Osteoblast (primary cell): ENCODE measurements at regions not wholly inside any gene's neighbourhood (a gene's known extent, or its start where the extent isn't known, plus 50 kb on each side); places are given as distances from the start of the nearest gene placed in this dataset.
"Not testable (repeated sequence)": the region's sequence is repeated elsewhere in the genome, so short reads cannot be mapped to it uniquely, and the experiment has no call there.

Source experiments
- DNase-seq: peaks from one replicate; pipeline ENCODE4 v3.0.0; 2011; ENCODE audit warnings: low spot score, mixed read lengths; ENCODE audit not compliant: insufficient read length; ENCODE audit errors: missing footprints
- H2AFZ ChIP-seq: 2 replicates; pipeline ENCODE4 v1.6.0; 2011; ENCODE audit warnings: mild to moderate bottlenecking, low read length
- H3K27ac ChIP-seq: 2 replicates; pipeline ENCODE4 v1.5.1; 2011; ENCODE audit warnings: mild to moderate bottlenecking, low read depth, low read length, moderate library complexity
- H3K27me3 ChIP-seq: 2 replicates; pipeline ENCODE4 v1.6.0; 2012; ENCODE audit warnings: mild to moderate bottlenecking, control low read depth, inconsistent platforms, low read length, moderate library complexity; ENCODE audit not compliant: insufficient read depth
- H3K36me3 ChIP-seq: 2 replicates; pipeline ENCODE4 v1.5.1; 2011; ENCODE audit warnings: mild to moderate bottlenecking, low read length, control low read depth, moderate library complexity; ENCODE audit not compliant: insufficient read depth
- H3K4me1 ChIP-seq: 2 replicates; pipeline ENCODE4 v1.5.1; 2011; ENCODE audit warnings: mild to moderate bottlenecking, low read length, control low read depth, moderate library complexity; ENCODE audit not compliant: insufficient read depth
- H3K4me2 ChIP-seq: 2 replicates; pipeline ENCODE4 v1.6.0; 2011; ENCODE audit warnings: mild to moderate bottlenecking, low read length; ENCODE audit not compliant: insufficient read depth
- H3K4me3 ChIP-seq: fragments of 200-600 bp; sonication (generic); 3 replicates; pipeline ENCODE4 v1.5.1; 2012; ENCODE audit warnings: mild to moderate bottlenecking, low read length, inconsistent platforms; ENCODE audit not compliant: insufficient read depth
- H3K79me2 ChIP-seq: 2 replicates; pipeline ENCODE4 v1.6.0; 2012; ENCODE audit warnings: mild to moderate bottlenecking, low read length, control low read depth, inconsistent platforms; ENCODE audit not compliant: insufficient read depth
- H3K9me3 ChIP-seq: 2 replicates; pipeline ENCODE4 v1.5.1; 2011; ENCODE audit warnings: low read depth, low read length, control low read depth
- H4K20me1 ChIP-seq: 2 replicates; pipeline ENCODE4 v1.6.0; 2012; ENCODE audit warnings: mild to moderate bottlenecking, low read length, control low read depth; ENCODE audit not compliant: insufficient read depth
- TF ChIP-seq, protein P1 (sequence below): IDR thresholded peaks from 2 replicates; pipeline ENCODE4 v1.5.1; 2011; ENCODE audit warnings: mild to moderate bottlenecking, low read depth, low read length, moderate library complexity; ENCODE audit errors: extremely low read depth

DNA sequence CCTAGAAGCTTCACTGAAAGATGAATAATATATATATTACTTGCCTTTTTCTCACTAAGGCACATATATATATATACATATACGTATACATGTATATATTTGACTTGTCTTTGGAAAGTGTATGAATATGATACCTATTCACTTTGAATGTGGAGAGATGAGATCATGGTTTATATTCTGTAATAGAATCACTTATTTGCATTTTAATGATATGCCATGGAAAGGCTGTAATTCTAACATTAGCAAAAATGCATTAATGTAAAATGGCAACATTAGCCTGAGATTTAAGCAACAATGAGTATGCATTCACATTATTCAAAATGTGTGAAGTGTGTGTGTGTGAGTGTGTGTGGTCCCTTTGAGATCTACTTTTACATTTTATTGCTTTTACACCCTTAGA lies 54.5 kb upstream of the PRKD1 start:
- Histone ChIP-seq H3K4me3 (no peak overlapping the region), H3K4me1 (no peaks in the 10 kb centered on the region), H3K27ac (no peak overlapping the region), H3K9me3 (no peaks in the 10 kb centered on the region), H4K20me1 (no peaks in the 10 kb centered on the region), H3K4me2 (no peak overlapping the region), H3K36me3 (no peaks in the 10 kb centered on the region), H3K27me3 (no peaks in the 10 kb centered on the region), H3K79me2 (no peaks in the 10 kb centered on the region), H2AFZ (no peak overlapping the region)
- TF ChIP-seq, protein P1, sequence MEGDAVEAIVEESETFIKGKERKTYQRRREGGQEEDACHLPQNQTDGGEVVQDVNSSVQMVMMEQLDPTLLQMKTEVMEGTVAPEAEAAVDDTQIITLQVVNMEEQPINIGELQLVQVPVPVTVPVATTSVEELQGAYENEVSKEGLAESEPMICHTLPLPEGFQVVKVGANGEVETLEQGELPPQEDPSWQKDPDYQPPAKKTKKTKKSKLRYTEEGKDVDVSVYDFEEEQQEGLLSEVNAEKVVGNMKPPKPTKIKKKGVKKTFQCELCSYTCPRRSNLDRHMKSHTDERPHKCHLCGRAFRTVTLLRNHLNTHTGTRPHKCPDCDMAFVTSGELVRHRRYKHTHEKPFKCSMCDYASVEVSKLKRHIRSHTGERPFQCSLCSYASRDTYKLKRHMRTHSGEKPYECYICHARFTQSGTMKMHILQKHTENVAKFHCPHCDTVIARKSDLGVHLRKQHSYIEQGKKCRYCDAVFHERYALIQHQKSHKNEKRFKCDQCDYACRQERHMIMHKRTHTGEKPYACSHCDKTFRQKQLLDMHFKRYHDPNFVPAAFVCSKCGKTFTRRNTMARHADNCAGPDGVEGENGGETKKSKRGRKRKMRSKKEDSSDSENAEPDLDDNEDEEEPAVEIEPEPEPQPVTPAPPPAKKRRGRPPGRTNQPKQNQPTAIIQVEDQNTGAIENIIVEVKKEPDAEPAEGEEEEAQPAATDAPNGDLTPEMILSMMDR, result no peak
- no peak for DNase-seq

DNA sequence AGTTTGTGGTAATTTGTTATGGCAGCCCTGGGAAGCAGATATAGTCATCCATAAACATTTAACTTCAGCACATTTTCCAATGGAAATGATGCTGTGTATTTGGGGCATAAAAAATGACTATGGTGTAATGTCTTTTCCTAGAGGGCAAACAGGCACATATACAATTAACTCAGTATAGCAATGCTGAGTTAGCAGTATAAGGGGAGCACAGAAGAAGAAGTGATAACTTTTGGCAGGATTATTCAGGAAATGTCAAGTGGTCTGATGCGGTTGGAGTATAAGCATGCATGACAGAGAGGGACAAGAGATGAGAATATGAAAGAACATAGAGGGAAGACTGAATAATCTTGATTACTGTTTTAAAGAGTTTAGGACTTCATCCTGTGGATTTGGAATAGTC lies 55.3 kb upstream of the PRKD1 start:
- H3K4me3 ChIP-seq, result no peak overlapping the region
- H3K79me2 ChIP-seq, result no peaks in the 10 kb centered on the region
- no peaks in the 10 kb centered on the region for H3K9me3 ChIP-seq
- no peak overlapping the region for H3K4me2 ChIP-seq
- no peaks in the 10 kb centered on the region for H4K20me1 ChIP-seq
- no peak overlapping the region for H3K27ac ChIP-seq
- H2AFZ ChIP-seq, result no peak overlapping the region
- H3K27me3 ChIP-seq, result no peaks in the 10 kb centered on the region
- no peak for DNase-seq
- no peaks in the 10 kb centered on the region for H3K36me3 ChIP-seq
- TF ChIP-seq, protein P1, result no peak
- H3K4me1 ChIP-seq, result no peaks in the 10 kb centered on the region

DNA sequence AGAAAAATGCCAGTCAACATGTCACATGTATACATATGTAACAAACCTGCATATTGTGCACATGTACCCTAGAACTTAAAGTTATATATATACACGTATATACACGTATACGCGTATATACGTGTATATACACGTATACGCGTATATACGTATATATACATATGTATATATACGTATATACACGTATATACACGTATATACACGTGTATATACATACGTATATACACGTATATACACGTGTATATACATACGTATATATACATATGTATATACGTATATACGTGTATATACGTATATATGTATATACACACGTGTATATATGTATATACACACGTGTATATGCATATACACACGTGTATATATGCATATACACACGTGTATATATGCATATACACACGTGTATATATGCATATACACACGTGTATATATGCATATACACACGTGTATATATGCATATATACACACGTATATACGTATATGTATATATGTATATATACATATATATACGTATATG lies 62.8 kb upstream of the PRKD1 start:
- not testable (repeated sequence) for H3K4me3 ChIP-seq, H3K4me1 ChIP-seq, H3K27me3 ChIP-seq, H3K27ac ChIP-seq, H2AFZ ChIP-seq, H4K20me1 ChIP-seq, DNase-seq, H3K79me2 ChIP-seq, H3K4me2 ChIP-seq, H3K9me3 ChIP-seq, H3K36me3 ChIP-seq

DNA sequence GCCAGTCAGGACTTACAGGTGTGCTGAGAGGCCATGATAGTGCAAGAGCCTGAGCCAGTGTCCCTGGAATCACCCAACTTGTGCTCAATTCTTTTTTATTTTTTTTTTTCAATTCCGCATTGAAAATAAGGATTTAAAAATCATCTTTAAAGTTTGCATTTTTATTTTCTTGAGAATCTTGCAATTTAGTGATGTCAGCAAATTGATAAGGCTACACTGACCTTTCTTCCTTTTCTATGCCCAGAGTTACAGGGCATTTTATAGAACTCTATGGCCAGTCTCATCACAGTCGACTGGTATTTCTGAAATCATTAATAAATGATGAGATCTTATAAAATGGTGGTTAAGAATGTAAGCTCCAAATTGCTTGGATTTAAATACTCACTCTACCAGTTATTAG lies 63.3 kb upstream of the PRKD1 start:
- H3K4me1 ChIP-seq, result no peaks in the 10 kb centered on the region
- no peak overlapping the region for H3K4me2 ChIP-seq
- H3K27ac ChIP-seq, result no peak overlapping the region
- no peak for DNase-seq
- no peak overlapping the region for H3K4me3 ChIP-seq
- H4K20me1 ChIP-seq, result no peaks in the 10 kb centered on the region
- H3K79me2 ChIP-seq, result no peaks in the 10 kb centered on the region
- TF ChIP-seq, protein P1, result no peak
- no peaks in the 10 kb centered on the region for H3K36me3 ChIP-seq
- no peaks in the 10 kb centered on the region for H3K27me3 ChIP-seq
- H2AFZ ChIP-seq, result no peak overlapping the region
- H3K9me3 ChIP-seq, result no peaks in the 10 kb centered on the region
